HG03520 (cell line): ENCODE measurements at regions not wholly inside any gene's neighbourhood (a gene's known extent, or its start where the extent isn't known, plus 50 kb on each side); places are given as distances from the start of the nearest gene placed in this dataset.
"Not testable (repeated sequence)": the region's sequence is repeated elsewhere in the genome, so short reads cannot be mapped to it uniquely, and the experiment has no call there.

Source experiments
- ATAC-seq: cut with Tn5 transposase; IDR thresholded peaks from one replicate; pipeline ENCODE4 v1.9.1; 2021; ENCODE audit warnings: mild to moderate bottlenecking, moderate library complexity; ENCODE audit not compliant: unreplicated experiment

GRCh38 chr3:124303305-124303910 is 311.5 kb upstream of the ROPN1 start:
- no peak for ATAC-seq

GRCh38 chr3:124306665-124307064 is 314.7 kb upstream of the ROPN1 start:
- no peak for ATAC-seq

GRCh38 chr3:124313621-124314020 is 321.7 kb upstream of the ROPN1 start:
- ATAC-seq = no peak

- no peak for ATAC-seq
Measured at GRCh38 chr3:124315215-124316033, 323.5 kb upstream of the ROPN1 start.

- no peak for ATAC-seq
Measured at GRCh38 chr3:124316034-124316287, 324.0 kb upstream of the ROPN1 start.

DNA sequence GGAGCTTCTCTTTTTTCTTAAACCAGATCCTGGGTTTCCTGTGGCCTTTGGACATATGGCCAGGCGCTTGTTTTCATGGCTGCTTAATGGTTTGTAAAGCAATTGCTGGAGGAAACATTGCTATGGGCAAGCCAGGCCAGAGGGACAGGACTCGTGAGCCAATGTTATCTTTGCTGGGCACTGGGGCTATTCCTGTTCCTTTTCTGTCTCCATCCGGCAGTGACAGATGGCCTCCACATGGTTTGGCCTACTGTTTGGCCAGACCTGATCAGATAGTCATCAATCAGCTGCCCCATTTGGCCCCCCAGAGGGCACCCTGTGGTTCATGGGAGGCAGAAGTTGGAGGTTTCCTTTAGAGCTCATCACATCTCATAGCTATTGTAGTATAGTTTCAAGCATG is 326.1 kb upstream of the ROPN1 start:
- ATAC-seq = no peak

DNA sequence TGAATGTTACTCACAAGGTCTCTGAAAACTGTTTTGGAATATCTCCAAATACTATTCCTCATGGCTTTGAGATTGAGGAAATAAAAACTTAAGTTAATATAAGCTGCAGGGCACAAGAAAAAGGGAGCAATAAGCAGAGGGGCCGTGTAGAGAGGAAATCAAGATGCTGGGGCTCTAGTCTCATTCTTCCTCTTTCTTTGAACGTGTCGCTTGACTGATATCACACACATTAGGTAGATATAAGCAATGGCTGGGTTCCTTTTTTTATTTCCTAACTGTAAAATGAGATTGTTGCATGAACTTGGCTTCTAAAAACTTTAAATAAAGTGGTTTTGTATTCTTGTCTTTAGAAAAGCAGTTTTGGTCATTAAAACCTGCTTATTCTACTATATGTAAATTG is 326.7 kb upstream of the ROPN1 start:
- ATAC-seq = no peak

DNA sequence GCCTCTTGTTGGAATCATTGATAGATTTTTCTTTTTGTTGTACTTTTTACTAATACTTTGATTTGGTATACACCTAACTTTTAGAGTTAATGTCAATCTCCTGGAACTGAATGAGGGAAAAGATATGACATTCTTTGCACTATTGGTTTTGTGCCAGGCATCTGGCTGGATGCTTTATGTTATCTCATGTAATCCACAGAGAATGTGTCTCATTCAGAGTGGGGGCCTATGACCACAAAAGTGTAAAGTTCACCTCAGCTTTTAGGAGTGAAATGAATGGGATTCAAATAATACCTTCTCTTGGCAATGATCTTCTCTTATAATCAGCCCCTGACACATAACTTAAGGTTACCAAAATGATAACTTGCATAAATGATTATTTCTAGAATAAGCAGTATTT is 329.1 kb upstream of the ROPN1 start:
- ATAC-seq = no peak

GRCh38 chr3:124322309-124322880 is 330.5 kb upstream of the ROPN1 start:
- ATAC-seq = no peak

- no peak for ATAC-seq
Measured at GRCh38 chr3:124322966-124323365, 331.0 kb upstream of the ROPN1 start.

DNA sequence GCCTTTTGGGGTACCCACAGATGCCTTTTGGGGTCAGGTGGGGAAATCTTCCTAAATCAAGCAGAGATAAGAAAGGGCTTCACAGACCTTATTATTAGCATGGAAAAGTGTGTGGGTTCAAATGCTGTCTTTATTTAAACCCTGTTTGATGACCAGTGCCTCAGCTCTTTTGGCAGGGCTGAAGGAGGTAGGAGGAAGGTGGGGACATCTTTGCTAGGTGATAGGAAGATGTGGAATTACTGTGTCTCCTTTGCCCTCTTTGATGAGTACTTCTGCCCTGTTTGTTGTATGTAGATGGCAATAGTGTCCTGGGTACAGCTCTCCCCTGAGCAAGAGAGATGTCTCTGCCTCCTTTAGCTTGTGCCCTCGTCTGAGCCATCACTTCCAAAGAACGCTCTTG is 333.3 kb upstream of the ROPN1 start:
- no peak for ATAC-seq

DNA sequence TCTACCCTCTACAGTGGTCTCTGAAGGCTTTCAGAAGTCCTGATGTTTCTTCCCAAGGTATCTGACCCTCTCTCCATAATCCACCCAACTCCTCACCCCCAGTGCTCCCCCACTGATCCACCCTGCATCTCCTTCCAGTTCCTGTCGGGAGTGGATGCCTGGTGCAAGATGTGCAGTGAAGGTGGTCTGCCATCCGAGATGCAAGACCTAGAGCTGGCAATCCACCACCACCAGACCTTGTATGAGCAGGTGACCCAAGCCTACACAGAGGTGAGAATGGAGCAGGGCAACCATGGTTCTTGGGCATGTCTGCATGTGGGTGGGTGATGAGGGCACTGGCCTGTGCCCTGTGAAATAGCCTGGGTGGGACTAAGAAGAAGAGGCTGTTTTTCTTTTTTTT is 337.8 kb upstream of the ROPN1 start:
- no peak for ATAC-seq

- no peak for ATAC-seq
Measured at GRCh38 chr3:124333931-124334640, 342.2 kb upstream of the ROPN1 start.

GRCh38 chr3:124336067-124336656 is 344.2 kb upstream of the ROPN1 start:
- ATAC-seq = no peak

GRCh38 chr3:124345845-124346244 is 353.9 kb upstream of the ROPN1 start:
- ATAC-seq = no peak

GRCh38 chr3:124346487-124346886 is 354.6 kb upstream of the ROPN1 start:
- ATAC-seq = no peak

GRCh38 chr3:124347418-124347817 is 355.5 kb upstream of the ROPN1 start:
- no peak for ATAC-seq

DNA sequence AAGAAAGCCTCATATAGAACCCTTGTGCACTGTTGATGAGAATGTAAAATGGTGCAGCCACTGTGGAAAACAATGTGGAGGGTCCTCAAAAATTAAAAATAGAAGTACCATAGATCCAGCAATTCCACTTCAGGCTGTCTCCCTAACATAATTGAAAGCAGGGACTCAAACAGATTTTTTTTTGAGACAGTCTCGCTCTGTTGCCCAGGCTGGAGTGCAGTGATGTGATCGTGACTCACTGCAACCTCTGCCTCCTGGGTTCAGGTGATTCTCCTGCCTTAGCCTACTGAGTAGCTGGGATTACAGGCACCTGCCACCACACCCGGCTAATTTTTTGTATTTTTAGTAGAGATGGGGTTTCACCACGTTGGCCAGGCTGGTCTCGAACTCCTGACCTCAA is 356.6 kb upstream of the ROPN1 start:
- ATAC-seq = not testable (repeated sequence)

DNA sequence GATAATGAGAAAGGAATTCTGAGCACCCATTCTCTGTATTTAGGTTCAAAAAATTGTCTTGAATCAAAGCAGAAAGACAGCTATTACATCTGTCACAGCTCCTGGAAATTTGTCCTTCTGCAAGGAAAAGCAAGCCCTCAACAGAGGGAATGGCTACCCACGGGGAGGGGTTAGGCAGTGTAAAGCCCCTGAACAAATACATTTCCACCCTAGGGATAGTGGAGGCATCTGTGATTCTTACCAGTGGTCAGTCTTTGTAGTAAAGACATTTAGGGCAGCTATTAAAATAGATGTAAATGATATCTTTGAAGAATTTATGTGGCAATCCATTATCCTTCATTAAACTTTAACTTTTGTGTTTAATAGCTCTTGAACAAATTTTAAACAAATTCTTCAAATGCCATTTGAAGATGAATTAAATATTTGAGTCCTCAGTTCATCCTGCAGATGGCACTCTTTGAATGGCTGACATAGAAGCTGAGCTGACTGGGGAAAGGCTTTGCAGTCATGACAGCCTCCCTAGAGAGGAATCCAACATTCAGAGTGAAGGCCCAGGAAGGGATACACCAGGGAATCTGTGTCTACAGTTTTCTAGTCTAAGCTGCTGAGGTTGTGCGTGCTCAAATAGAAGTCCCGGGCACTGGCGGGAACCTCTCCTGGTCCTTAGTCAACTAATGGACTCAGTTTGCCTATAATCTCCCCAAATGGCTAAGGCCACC is 359.7 kb upstream of the ROPN1 start:
- ATAC-seq = no peak

GRCh38 chr3:124352149-124352539 is 360.2 kb upstream of the ROPN1 start:
- ATAC-seq = no peak

DNA sequence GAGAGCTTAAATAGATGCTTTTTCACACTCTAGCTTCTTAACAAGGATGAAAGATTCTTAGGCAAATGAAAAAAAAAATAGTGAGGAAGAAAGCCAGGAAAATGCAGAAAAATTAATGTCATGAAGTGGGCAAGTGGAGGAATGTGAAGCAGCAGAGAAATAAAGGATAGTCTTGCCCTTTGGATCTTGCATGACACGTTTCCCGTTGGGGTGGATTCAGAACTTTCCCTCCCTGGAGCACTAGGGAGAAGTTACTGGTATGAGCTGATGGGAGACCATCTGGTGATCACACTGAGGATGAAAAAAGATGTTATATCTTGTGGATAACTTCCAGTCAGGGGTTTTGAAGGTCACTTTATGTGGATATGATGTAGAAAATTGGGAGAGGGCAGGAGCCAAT is 361.8 kb upstream of the ROPN1 start:
- no peak for ATAC-seq
